ENCODE measurements at regions not wholly inside any gene's neighbourhood (a gene's known extent, or its start where the extent isn't known, plus 50 kb on each side); places are given as distances from the start of the nearest gene placed in this dataset.

- TF ChIP-seq CTCF (IDR thresholded peaks at IDR 0.05) (no peak), POLR2AphosphoS5 (IDR thresholded peaks at IDR 0.05; ENCODE audit: low read depth, low read length) (no peak), REST (IDR thresholded peaks at IDR 0.05; ENCODE audit: insufficient read depth in 1 of 2, low read depth in 2 of 2, low read length in 1 of 2) (no peak), SIN3A (IDR thresholded peaks at IDR 0.05; ENCODE audit: borderline replicate concordance, insufficient read depth, low read depth, low read length) (no peak), TCF7L2 (IDR thresholded peaks at IDR 0.05; ENCODE audit: low read depth, low read length) (no peak)
Measured at GRCh38 chr14:38880643-38881524, 222.2 kb downstream of the SEC23A start.

Measured in Panc1 (cell line).